Heart left ventricle (tissue), 13 donors: ENCODE measurements at regions not wholly inside any gene's neighbourhood (a gene's known extent, or its start where the extent isn't known, plus 50 kb on each side); places are given as distances from the start of the nearest gene placed in this dataset.

Experiments
- POLR2A ChIP-seq, 2 donors: fragments of 450-650 bp; IDR thresholded peaks; one replicate each; pipeline ENCODE4 v1.6.1; 2017; ENCODE audit warnings: antibody characterized with exemption in 2 of 2, mild to moderate bottlenecking in 2 of 2, moderate library complexity in 2 of 2
- TF ChIP-seq, protein P1 (sequence below), 12 donors: fragments of 200-600 bp; sonication (generic) in 4 of 12; IDR thresholded peaks; one replicate each; pipeline versions ENCODE4 v1.5.0 to v1.8.0; 2018 to 2022; ENCODE audit warnings: antibody characterized with exemption in 12 of 12, mild to moderate bottlenecking in 5 of 12
- donor health status: ischemic (EF 13 %, LVEDD 7.1; RV severe dilation, severe dysfunction).
- donor health status: DM: no; HTN: yes; CAD: no.
- donor health status: DM: no; HTN: no; CAD: no.
- donor health status: ischemic (EF 25% LVEDD 6.9; RV normal size, moderate dysfunction).
- donor health status: ischemic (EF 25% LVEDD 5.7; RV mildly dilated, moderate dysfunction).
- donor health status: ischemic (EF 35%, LVEDD 5.7; RV mildly dilated, moderate dysfunction).
- donor health status: nonischemic (EF 11% LVEDD 7.7; RV severe dilation, severe dysfunction).
- donor health status: DM: yes; HTN: yes; CAD: no.
- donor health status: PGD.
- donor health status: ischemic (EF 29% LVEDD 5.4; RV normal size, mild dysfunction).
- donor health status: nonischemic (EF 23%, LVEDD 6.1; RV moderate dilation, normal function).

DNA sequence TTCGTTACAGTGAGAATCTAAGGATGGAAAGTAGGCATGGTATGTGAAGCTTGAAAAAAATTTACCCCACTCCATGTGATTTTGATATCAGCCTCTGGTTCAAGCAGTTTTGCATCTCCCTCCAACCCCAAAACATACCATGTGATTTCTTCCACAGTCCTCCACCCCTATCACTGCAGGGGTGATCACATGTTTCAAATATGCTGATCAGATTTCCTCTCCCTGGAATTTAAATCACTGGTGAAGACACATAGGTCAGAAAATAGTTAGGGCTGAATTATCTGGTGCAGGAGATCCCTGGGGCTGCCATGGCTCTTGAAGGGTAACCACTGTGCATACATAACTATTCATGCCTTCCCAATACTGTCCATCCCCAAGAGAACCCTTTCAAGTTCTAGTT is 119.7 kb upstream of the THRB start:
- TF ChIP-seq, protein P1, sequence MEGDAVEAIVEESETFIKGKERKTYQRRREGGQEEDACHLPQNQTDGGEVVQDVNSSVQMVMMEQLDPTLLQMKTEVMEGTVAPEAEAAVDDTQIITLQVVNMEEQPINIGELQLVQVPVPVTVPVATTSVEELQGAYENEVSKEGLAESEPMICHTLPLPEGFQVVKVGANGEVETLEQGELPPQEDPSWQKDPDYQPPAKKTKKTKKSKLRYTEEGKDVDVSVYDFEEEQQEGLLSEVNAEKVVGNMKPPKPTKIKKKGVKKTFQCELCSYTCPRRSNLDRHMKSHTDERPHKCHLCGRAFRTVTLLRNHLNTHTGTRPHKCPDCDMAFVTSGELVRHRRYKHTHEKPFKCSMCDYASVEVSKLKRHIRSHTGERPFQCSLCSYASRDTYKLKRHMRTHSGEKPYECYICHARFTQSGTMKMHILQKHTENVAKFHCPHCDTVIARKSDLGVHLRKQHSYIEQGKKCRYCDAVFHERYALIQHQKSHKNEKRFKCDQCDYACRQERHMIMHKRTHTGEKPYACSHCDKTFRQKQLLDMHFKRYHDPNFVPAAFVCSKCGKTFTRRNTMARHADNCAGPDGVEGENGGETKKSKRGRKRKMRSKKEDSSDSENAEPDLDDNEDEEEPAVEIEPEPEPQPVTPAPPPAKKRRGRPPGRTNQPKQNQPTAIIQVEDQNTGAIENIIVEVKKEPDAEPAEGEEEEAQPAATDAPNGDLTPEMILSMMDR (IDR thresholded peaks at IDR 0.05), result no peak
- no peak for TF ChIP-seq POLR2A (IDR thresholded peaks at IDR 0.05)
